ENCODE measurements at regions not wholly inside any gene's neighbourhood (a gene's known extent, or its start where the extent isn't known, plus 50 kb on each side); places are given as distances from the start of the nearest gene placed in this dataset.

DNA sequence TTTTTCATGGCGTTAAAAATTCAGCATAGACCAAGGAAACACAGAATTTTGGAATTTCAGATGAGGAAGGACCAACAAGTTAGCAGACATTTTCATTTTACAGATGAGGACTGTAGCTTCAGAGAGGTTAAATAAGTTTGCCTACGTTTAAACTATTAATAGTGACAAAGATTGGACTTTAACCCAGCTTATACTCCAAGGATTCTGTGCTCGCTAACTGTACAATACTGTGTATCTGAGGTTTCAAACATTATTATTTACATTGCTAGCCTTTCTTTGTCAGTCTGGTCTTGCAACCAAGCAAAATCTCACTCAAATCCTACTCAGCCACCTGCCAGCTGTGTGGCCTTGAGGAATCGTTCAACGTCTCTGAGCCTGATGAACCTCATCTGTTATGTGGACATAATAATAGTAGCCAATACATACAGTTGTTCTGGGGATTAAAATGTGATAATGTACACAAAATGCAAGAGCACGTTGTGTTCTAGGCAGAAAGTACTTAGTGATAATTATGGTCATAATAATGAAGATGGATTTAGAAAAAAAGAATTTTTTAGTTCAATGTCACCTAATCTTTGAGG is 462.4 kb upstream of the TRIB2 start:
- TF ChIP-seq, protein P1, sequence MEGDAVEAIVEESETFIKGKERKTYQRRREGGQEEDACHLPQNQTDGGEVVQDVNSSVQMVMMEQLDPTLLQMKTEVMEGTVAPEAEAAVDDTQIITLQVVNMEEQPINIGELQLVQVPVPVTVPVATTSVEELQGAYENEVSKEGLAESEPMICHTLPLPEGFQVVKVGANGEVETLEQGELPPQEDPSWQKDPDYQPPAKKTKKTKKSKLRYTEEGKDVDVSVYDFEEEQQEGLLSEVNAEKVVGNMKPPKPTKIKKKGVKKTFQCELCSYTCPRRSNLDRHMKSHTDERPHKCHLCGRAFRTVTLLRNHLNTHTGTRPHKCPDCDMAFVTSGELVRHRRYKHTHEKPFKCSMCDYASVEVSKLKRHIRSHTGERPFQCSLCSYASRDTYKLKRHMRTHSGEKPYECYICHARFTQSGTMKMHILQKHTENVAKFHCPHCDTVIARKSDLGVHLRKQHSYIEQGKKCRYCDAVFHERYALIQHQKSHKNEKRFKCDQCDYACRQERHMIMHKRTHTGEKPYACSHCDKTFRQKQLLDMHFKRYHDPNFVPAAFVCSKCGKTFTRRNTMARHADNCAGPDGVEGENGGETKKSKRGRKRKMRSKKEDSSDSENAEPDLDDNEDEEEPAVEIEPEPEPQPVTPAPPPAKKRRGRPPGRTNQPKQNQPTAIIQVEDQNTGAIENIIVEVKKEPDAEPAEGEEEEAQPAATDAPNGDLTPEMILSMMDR (IDR thresholded peaks at IDR 0.05) = no peak
- TF ChIP-seq ZFX (IDR thresholded peaks at IDR 0.05; ENCODE audit: borderline replicate concordance) = no peak

Data from 22Rv1 (cell line).